BLaER1 (cell line): ENCODE measurements at regions not wholly inside any gene's neighbourhood (a gene's known extent, or its start where the extent isn't known, plus 50 kb on each side); places are given as distances from the start of the nearest gene placed in this dataset.

ENCODE experiments used
- H3K27ac ChIP-seq: shearing (Covaris generic); formaldehyde crosslinking; 2 replicates; pipeline ENCODE4 v1.8.1; 2022
- H3K27me3 ChIP-seq: shearing (Covaris generic); formaldehyde crosslinking; 2 replicates; pipeline ENCODE4 v1.8.1; 2022
- H3K36me3 ChIP-seq: shearing (Covaris generic); formaldehyde crosslinking; 2 replicates; pipeline ENCODE4 v1.8.1; 2022
- H3K4me1 ChIP-seq: shearing (Covaris generic); formaldehyde crosslinking; 2 replicates; pipeline ENCODE4 v1.8.1; 2022
- H3K4me2 ChIP-seq: shearing (Covaris generic); formaldehyde crosslinking; 2 replicates; pipeline ENCODE4 v1.8.1; 2022
- H3K4me3 ChIP-seq: shearing (Covaris generic); formaldehyde crosslinking; 2 replicates; pipeline ENCODE4 v1.8.1; 2022
- H3K9ac ChIP-seq: shearing (Covaris generic); formaldehyde crosslinking; 2 replicates; pipeline ENCODE4 v1.8.1; 2022
- H3K9me3 ChIP-seq: shearing (Covaris generic); formaldehyde crosslinking; 2 replicates; pipeline ENCODE4 v1.8.1; 2022
- H4K20me1 ChIP-seq: shearing (Covaris generic); formaldehyde crosslinking; 2 replicates; pipeline ENCODE4 v1.8.1; 2022
- Cebpa-rat ChIP-seq: shearing (Covaris generic); IDR thresholded peaks from 2 replicates; pipeline ENCODE4 v1.8.1; 2022

DNA sequence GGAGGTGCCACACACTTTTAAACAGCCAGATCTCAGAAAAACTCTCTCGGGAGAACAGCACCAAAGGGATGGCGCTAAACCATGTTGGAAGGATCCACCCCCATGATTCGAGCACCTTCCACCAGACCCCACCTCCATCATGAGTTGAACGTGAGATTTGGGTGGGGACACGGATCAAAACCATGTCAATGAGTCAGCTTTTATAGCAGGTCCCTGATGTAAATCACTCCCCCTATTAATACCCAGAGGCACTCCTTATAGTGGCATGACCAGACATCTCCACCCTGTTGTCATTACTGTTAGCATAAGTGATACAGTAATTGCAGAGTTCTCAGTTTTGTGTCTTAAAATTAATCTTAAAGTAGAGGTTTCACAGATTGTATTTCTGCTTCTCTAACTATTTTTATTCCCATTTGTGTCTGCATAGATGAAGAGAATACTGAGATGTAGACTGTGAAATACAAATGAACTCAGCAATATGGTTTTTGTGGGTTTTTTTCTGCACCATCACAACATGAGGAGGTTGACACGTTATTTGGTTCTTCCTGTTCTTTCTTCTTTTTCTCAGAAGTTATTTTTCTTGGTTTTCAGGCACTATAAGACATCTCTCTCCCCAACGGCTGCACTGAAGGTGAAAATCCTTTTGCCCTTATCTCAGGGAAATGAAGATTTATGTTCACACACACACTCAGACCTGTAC lies 218.2 kb downstream of the ARL4C start:
- TF ChIP-seq Cebpa-rat: no peak
- Histone ChIP-seq H3K9me3 (peaks cover 51% of the 10 kb centered on the region), H3K27ac (no peak overlapping the region)

GRCh38 chr2:234275515-234275914 lies 221.4 kb downstream of the ARL4C start:
- Histone ChIP-seq H3K4me1 (peaks cover 21% of the 10 kb centered on the region), H4K20me1 (no peaks in the 10 kb centered on the region), H3K9ac (no peak overlapping the region), H3K36me3 (no peaks in the 10 kb centered on the region), H3K9me3 (peaks cover 20% of the 10 kb centered on the region), H3K27ac (no peak overlapping the region), H3K27me3 (no peaks in the 10 kb centered on the region), H3K4me3 (no peak overlapping the region), H3K4me2 (no peak overlapping the region)
- no peak for TF ChIP-seq Cebpa-rat

More for the DNA sequence above, 218.2 kb downstream of the ARL4C start:
- Histone ChIP-seq H3K4me3 (no peak overlapping the region), H3K9ac (no peak overlapping the region), H3K4me1 (peaks cover 16% of the 10 kb centered on the region), H4K20me1 (no peaks in the 10 kb centered on the region), H3K27me3 (no peaks in the 10 kb centered on the region), H3K4me2 (no peak overlapping the region), H3K36me3 (no peaks in the 10 kb centered on the region)

DNA sequence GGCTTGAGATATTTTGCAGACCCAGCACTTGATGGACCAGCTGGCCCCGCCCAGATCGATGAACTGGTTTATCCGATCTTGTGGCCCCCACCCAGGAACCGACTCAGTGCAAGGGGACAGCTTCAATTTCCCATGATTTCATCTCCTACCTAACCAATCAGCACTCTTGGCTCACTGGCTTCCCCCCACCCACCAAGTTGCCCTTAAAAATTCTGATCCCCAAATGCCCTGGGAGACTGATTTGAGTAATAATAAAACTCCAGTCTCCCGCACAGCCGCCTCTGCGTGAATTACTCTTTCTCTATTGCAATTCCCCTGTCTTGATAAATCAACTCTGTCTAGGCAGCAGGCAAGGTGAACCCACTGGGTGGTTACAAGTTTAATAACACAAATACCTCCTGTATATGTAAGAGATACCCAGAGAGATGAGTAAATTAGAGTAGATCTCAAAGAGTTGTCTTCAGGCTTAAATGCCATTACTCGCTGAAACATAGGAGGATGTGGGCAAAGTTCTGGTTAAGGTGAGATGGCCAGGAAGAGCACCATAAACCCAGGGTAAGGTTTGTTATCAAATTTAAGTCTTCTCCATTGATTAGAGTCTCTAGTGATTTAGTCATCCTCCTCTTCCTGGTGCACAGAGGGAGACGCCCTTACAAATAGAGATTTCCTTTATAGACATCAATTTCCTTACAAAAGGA lies 222.8 kb downstream of the ARL4C start:
- no peak overlapping the region for H3K4me3 ChIP-seq

GRCh38 chr2:234272069-234272850 lies 221.8 kb downstream of the SPP2 start:
- Histone ChIP-seq H3K9me3 (no peaks in the 10 kb centered on the region), H4K20me1 (no peaks in the 10 kb centered on the region), H3K36me3 (no peaks in the 10 kb centered on the region), H3K27ac (no peak overlapping the region), H3K4me2 (peak overlapping the region; percentile 64), H3K4me3 (no peak overlapping the region), H3K9ac (no peak overlapping the region), H3K4me1 (peaks cover 17% of the 10 kb centered on the region), H3K27me3 (no peaks in the 10 kb centered on the region)
- TF ChIP-seq Cebpa-rat: no peak

More for the DNA sequence above, 222.8 kb downstream of the ARL4C start:
- no peak overlapping the region for H3K27ac ChIP-seq
- no peak overlapping the region for H3K9ac ChIP-seq
- peaks cover 5% of the 10 kb centered on the region for H3K9me3 ChIP-seq
- TF ChIP-seq Cebpa-rat: no peak
- H3K27me3 ChIP-seq: no peaks in the 10 kb centered on the region
- no peaks in the 10 kb centered on the region for H4K20me1 ChIP-seq
- no peak overlapping the region for H3K4me2 ChIP-seq
- no peaks in the 10 kb centered on the region for H3K36me3 ChIP-seq
- peaks cover 20% of the 10 kb centered on the region for H3K4me1 ChIP-seq

GRCh38 chr2:234271338-234271737 lies 220.8 kb downstream of the SPP2 start:
- H4K20me1 ChIP-seq: no peaks in the 10 kb centered on the region

DNA sequence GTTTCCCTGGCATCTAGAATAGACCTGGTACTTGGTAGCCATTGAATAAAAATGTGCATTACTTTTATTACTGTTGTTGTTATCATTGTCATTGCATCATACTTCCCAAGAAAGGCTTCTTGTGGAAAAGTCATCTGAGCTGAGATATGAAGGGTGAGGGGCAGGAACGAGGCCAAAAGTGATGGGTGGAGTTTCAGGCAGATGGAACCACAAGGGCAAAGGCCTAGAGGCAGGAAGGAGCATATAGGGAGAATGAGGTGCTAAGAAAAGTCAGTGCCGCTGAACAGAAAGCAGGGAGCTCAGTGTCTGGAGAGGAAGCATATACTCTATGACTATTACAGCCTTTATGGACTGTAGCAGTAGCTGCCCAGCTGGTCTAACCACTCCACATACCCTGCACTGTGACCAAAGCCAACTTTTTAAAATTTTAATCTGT lies 219.3 kb downstream of the SPP2 start:
- no peaks in the 10 kb centered on the region for H3K9me3 ChIP-seq
- H3K27me3 ChIP-seq: no peaks in the 10 kb centered on the region
- no peak overlapping the region for H3K9ac ChIP-seq
- no peak for TF ChIP-seq Cebpa-rat
- no peaks in the 10 kb centered on the region for H4K20me1 ChIP-seq
- no peak overlapping the region for H3K27ac ChIP-seq
- no peak overlapping the region for H3K4me2 ChIP-seq
- peaks cover 17% of the 10 kb centered on the region for H3K4me1 ChIP-seq
- H3K4me3 ChIP-seq: no peak overlapping the region
- no peaks in the 10 kb centered on the region for H3K36me3 ChIP-seq

More at GRCh38 chr2:234271338-234271737, 220.8 kb downstream of the SPP2 start:
- H3K4me3 ChIP-seq: no peak overlapping the region
- H3K27ac ChIP-seq: no peak overlapping the region
- H3K36me3 ChIP-seq: no peaks in the 10 kb centered on the region
- no peak overlapping the region for H3K9ac ChIP-seq
- no peaks in the 10 kb centered on the region for H3K9me3 ChIP-seq
- no peak overlapping the region for H3K4me2 ChIP-seq
- H3K4me1 ChIP-seq: peaks cover 17% of the 10 kb centered on the region
- TF ChIP-seq Cebpa-rat: no peak
- H3K27me3 ChIP-seq: no peaks in the 10 kb centered on the region

DNA sequence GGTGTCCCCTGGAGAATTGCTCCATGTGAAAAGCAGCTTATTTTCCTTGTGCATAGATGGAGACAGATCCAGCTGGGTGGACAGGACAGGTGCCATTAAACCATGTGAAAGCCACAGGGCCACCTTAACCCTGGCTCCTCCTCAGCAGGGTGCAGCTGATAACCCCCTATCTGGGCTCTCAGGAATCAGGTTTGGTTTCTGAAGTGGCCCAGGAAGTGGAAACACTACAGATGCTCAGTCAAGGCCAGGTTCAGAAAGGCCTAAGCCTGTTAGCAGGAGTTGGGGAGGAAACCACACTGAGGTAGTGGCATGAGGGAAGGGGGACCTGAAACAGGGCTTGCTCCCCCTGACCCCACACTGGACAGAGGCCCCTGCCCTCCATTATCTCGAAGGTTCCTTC lies 217.0 kb downstream of the SPP2 start:
- no peaks in the 10 kb centered on the region for H4K20me1 ChIP-seq
- H3K27ac ChIP-seq: no peak overlapping the region
- no peak overlapping the region for H3K4me2 ChIP-seq
- H3K4me3 ChIP-seq: no peak overlapping the region
- H3K27me3 ChIP-seq: no peaks in the 10 kb centered on the region
- peaks cover 13% of the 10 kb centered on the region for H3K4me1 ChIP-seq
- H3K36me3 ChIP-seq: no peaks in the 10 kb centered on the region
- no peaks in the 10 kb centered on the region; the same call in 1 of the 2 replicates for H3K9me3 ChIP-seq
- no peak overlapping the region for H3K9ac ChIP-seq
- TF ChIP-seq Cebpa-rat: no peak

DNA sequence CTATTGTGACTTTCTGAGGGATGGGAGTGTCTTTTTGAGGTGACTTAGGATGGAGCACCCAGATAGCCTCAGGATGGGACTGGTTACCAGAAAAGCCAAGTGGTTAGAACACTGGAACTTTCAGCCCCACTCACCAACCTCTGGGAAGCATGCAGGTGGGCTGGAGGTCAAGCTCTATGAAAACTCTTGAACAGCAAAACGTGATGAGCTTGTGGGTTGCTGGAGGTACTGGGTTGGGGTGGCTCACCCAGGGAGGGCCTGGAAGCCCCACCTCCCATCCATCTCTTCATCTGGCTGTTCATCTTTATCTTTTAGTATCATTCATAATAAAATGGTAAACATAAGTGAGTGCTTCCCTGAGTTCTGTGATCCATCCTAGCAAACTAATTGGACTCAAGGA lies 216.4 kb downstream of the SPP2 start:
- no peaks in the 10 kb centered on the region; the same call in 1 of the 2 replicates for H3K9me3 ChIP-seq
- no peaks in the 10 kb centered on the region for H4K20me1 ChIP-seq
- H3K36me3 ChIP-seq: no peaks in the 10 kb centered on the region
- no peak overlapping the region for H3K27ac ChIP-seq
- no peak overlapping the region for H3K4me3 ChIP-seq
- TF ChIP-seq Cebpa-rat: no peak
- no peaks in the 10 kb centered on the region for H3K27me3 ChIP-seq
- peaks cover 8% of the 10 kb centered on the region for H3K4me1 ChIP-seq
- no peak overlapping the region for H3K9ac ChIP-seq
- no peak overlapping the region for H3K4me2 ChIP-seq

GRCh38 chr2:234265206-234265605 lies 214.7 kb downstream of the SPP2 start:
- Histone ChIP-seq H3K4me1 (0 out of 2 replicates have a peak, but pooled peaks cover 5% of the 10 kb centered on the region), H3K4me2 (no peak overlapping the region), H3K9me3 (no peaks in the 10 kb centered on the region; the same call in 1 of the 2 replicates), H3K36me3 (no peaks in the 10 kb centered on the region), H3K4me3 (no peak overlapping the region), H3K27me3 (no peaks in the 10 kb centered on the region), H4K20me1 (no peaks in the 10 kb centered on the region), H3K9ac (no peak overlapping the region), H3K27ac (no peak overlapping the region)
- TF ChIP-seq Cebpa-rat: no peak
